ENCODE measurements at regions not wholly inside any gene's neighbourhood (a gene's known extent, or its start where the extent isn't known, plus 50 kb on each side); places are given as distances from the start of the nearest gene placed in this dataset.

DNA sequence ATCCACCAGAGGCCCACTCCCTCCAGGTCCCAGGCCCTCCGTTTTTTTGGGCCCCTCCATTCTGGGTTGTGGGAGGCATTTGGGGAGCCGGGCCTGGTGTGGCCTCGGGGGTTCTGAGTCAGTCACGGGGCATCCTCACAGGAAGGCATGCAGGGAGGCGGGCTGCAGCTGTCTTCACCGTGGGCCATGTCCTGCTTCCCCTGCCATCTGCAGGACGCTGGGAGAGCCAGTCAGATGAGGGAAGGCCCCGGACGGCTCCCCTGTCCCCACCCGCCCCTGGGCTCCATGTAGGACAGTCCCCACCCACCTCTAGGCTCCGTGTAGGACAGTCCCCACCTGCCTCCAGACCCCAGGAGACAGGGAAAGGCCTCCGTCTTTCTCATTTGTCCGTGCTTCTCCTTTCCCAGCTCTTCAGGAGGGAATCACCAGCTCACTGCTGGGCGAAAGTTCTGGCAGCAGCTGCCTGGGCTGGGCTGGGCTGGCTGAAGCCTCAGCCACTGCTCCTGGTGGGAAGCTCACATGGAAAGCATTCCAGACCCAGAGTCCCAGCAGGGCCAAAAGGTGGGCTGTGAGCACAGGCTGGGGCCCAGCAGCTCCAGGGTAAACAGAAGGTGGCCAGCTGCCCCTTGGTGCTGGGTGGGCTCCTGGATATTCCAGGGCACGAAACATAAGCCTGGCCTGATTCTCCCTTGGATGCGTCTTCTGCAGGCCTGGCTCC is 217.8 kb downstream of the KIF26A start:
- DNase-seq (ENCODE audit: low spot score): no peak

GRCh38 chr14:104356738-104357688 is 218.6 kb downstream of the KIF26A start:
- no peak for DNase-seq (ENCODE audit: low spot score)

- no peak for DNase-seq (ENCODE audit: low spot score)
Observed at GRCh38 chr14:104357689-104358527, 219.5 kb downstream of the KIF26A start.

GRCh38 chr14:104358528-104359300 is 220.3 kb downstream of the KIF26A start:
- no peak for DNase-seq (ENCODE audit: low spot score)

- DNase-seq (ENCODE audit: low spot score): no peak
Observed at GRCh38 chr14:104359301-104359968, 220.1 kb upstream of the C14orf180 start.

GRCh38 chr14:104359969-104360442 is 219.6 kb upstream of the C14orf180 start:
- DNase-seq (ENCODE audit: low spot score): no peak

DNA sequence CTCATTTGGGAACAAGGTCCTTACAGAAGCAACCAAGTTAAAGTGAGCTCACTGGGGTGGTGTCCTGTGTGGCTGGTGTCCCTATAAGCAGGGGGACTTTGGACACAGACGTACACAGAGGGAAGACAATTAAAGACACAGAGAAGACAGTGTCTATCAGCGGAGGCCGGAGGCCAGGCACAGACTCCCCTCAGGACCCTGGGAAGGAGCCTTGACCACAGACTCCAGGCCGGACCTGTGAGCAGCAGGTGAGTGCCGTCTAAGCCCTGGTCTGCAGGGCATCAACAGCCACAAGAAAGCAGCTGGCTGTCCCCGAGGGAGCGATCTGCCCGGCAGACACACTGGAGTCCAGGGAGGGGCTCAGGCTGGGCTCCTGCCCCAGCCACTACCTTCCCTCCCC is 219.1 kb upstream of the C14orf180 start:
- no peak for DNase-seq (ENCODE audit: low spot score)

- DNase-seq (ENCODE audit: low spot score): no peak
Observed at GRCh38 chr14:104361101-104361591, 218.4 kb upstream of the C14orf180 start.

GRCh38 chr14:104361921-104362681 is 217.5 kb upstream of the C14orf180 start:
- DNase-seq (ENCODE audit: low spot score): no peak

- no peak for DNase-seq (ENCODE audit: low spot score)
Observed at GRCh38 chr14:104362761-104363605, 216.6 kb upstream of the C14orf180 start.

- DNase-seq (ENCODE audit: low spot score): no peak
Observed at GRCh38 chr14:104363891-104364760, 215.4 kb upstream of the C14orf180 start.

GRCh38 chr14:104364830-104365229 is 214.7 kb upstream of the C14orf180 start:
- DNase-seq (ENCODE audit: low spot score): no peak

- DNase-seq (ENCODE audit: low spot score): no peak
Observed at GRCh38 chr14:104366931-104367865, 212.4 kb upstream of the C14orf180 start.

- no peak for DNase-seq (ENCODE audit: low spot score)
Observed at GRCh38 chr14:104367866-104368750, 211.5 kb upstream of the C14orf180 start.

- DNase-seq (ENCODE audit: low spot score): no peak
Observed at GRCh38 chr14:104368751-104369100, 210.8 kb upstream of the C14orf180 start.

DNA sequence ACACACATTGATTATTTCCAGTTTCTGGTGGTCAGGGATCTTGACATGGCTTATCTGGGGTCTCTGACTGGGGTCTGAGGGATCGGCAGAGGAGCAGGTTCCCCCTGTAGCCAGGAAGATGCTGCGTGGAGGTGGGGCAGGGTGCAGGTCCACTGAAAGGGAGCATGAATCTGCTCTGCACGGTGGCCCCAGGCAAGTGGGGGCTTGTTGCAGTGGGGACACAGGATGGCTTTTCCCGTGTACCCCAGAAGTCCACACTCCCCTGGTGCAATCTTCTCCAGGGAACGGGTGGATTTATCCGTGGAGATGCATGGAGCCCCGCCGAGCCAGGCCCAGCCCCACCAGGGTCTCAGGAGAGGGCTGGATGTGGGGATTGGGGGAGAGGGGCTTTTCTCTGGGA is 210.4 kb upstream of the C14orf180 start:
- DNase-seq (ENCODE audit: low spot score): no peak

Measured in CD4-positive, alpha-beta T cell treated with Interleukin-6 at 100 ng/mL for 8 hours (primary cell).